ENCODE measurements at regions not wholly inside any gene's neighbourhood (a gene's known extent, or its start where the extent isn't known, plus 50 kb on each side); places are given as distances from the start of the nearest gene placed in this dataset.
A peak's percentile ranks its signal among the peaks of the same experiment; 100 is the strongest.
"Not testable (repeated sequence)": the region's sequence is repeated elsewhere in the genome, so short reads cannot be mapped to it uniquely, and the experiment has no call there.

DNA sequence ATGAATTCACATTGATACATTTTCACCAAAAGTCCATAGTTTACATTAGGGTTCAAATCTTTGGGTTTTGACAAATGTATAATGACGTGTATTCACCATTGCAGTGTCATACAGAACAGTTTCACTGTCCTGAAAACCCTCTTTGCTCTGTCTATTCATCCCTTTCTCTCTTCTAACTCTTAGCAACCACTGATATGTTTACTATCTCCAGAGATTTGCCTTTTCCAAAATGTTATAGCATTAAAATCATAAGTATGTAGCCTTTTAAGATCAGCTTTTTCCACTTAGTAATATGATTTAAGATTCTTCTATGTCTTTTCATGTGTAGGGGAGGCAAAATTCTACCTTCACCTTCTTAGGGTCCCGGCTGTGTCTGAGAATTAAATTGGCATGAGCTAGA is 203.8 kb downstream of the TPRG1 start:
- no peak for DNase-seq (ENCODE audit: low read depth in 2 of 2)

DNA sequence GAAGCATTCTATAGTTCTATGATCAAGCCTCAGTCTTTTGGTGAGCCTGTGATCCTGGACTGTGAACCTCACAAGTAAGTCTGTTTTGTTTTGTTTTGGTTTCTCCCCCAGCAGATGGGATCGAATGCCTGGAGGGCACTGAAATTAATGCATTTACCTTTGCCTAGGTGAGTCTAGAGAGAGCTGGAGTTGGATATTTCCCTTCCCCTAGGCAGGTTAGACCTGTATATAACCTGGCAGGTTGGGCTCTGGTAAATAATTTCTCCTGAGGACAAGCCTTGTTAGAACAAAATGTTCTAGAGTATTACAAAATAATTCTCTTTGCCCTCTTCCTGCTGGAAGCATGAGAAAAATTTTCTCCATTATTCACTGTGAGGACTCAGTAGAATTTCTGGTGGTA is 211.9 kb downstream of the TPRG1 start:
- no peak for DNase-seq (ENCODE audit: low read depth in 2 of 2)

- DNase-seq (ENCODE audit: low read depth in 2 of 2) = not testable (repeated sequence)
These were observed 214.1 kb downstream of the TPRG1 start for GRCh38 chr3:189385880-189386279.

GRCh38 chr3:189386739-189387138 is 215.0 kb downstream of the TPRG1 start:
- DNase-seq (ENCODE audit: low read depth in 2 of 2) = no peak

DNA sequence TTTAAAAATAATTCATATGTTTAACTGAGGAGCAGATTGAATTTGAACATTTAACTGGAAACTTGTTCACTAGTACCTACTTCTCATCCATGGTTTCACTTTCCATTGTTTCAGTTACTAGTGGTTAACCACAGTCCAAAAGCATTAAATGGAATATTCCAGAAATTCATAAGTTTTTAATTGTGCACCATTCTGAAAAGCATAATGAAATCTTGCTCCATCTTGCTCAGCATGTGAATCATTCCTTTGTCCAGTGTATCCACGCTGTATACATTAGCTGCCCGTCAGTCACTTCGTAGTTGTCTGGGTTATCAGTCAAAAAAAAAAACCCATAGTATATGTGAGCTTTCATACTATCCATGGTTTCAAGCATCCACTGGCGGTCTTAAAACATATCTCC is 217.6 kb downstream of the TPRG1 start:
- DNase-seq (ENCODE audit: low read depth in 2 of 2) = peak in 1 of 2 experiments; percentile 10

DNA sequence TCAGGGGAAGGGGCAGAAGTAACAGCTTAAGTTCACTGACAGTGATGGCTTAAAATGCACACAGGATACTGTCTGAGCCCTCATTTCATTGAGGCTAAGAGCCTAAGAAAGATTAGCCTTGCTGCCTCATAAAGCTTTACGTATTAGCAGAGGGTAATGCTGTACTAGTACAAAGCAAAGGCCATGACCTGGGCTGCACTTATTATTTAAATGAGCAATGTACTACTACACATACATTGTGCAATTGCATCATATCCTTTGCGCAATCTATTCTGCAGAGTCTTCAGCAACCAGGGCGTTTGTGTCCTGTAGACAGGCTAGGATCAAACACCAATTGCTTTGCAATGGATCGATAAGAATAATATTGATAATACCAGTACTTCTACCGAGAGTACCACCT is 221.8 kb downstream of the TPRG1 start:
- no peak for DNase-seq (ENCODE audit: low read depth in 2 of 2)

GRCh38 chr3:189394599-189395121 is 222.9 kb downstream of the TPRG1 start:
- no peak for DNase-seq (ENCODE audit: low read depth in 2 of 2)

DNA sequence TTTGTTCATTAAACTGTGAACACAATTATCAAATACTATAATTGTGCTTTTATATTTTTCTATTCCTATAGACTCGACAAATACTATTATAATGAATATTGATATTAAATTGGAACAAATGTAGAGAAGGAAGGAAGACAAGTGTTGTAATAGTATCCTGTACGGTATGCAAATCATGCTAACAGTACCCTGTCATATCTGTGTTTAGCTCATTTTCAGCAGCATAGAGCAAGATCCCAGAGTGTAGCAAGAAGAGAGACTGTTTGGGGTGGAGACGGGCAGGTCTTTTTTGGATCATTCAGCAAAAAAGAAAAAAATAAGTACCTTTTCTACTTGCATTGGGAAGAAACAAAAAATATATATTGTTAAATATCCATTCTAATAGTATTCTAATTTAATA is 224.1 kb downstream of the TPRG1 start:
- DNase-seq (ENCODE audit: low read depth in 2 of 2) = no peak

- no peak for DNase-seq (ENCODE audit: low read depth in 2 of 2)
These were observed 226.9 kb downstream of the TPRG1 start for GRCh38 chr3:189398656-189399055.

- DNase-seq (ENCODE audit: low read depth in 2 of 2) = no peak
These were observed 229.4 kb downstream of the TPRG1 start for GRCh38 chr3:189401196-189401595.

- no peak for DNase-seq (ENCODE audit: low read depth in 2 of 2)
These were observed 228.0 kb upstream of the TP63 start for GRCh38 chr3:189403194-189403593.

DNA sequence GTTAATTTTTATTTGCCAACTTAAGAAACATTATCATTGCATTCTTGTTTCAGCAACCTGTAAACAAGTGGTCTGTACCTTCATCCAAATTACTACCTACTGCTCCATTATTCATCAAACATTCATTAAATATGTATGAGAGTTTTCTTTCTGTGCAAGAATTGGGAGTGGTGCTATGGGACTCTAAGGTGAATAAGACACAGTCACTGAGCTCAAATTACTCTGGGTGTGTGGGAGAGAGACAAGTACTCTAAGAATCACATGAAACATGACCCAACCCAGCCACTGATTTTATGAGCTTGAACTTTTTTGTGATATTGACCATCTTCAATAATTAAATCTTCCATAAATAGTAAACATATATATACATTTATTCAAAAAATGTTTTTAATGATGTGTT is 227.2 kb upstream of the TP63 start:
- no peak for DNase-seq (ENCODE audit: low read depth in 2 of 2)

DNA sequence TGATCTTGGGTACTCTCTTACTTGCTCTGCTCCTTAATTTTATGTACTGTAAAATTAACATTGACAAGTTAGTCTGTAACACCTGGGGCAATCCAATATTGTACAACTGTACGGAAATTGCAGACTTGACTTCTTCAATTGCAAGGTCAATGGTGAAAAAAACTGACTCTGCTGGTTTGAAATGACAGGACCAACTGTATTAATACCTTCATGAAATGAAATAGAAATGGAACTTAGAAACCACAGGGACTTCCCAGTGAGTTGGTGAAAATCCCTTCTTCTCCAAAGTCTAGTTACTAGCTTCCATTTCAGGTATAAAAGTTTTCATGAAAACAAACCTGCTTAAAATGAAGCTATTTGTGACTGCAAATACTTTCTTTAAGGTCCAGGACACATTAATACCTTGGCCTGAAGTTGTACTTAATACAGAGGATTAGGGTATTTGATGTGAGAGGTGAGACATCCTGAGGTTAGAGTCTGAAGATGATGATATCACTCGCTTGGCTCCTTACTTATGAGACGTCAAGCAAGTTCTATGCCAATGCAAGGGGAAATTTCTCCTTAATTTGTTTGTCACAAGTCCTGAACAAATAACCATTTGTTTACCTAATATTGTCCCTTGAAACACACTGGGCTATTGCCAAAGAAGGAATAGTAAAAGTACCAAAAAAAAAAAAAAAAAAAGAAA is 226.2 kb upstream of the TP63 start:
- no peak for DNase-seq (ENCODE audit: low read depth in 2 of 2)

DNA sequence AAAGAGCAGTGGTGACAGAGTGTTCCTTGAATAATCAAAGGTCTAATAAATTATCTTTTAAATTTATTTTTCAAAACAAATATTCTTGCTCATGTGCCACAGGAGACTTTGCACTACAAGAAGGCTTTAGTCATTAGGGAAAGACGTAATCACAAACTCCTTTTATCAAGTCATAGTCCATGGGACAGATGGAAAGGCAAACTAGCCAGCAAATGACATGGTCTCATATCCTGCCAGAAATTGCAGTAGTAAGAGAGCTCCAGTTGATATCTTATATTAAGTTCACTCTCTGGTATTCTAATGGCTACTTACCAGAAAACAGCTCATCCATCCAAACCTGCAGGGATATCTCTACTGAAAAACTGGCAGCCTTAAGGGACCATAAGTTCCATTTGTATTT is 225.0 kb upstream of the TP63 start:
- no peak for DNase-seq (ENCODE audit: low read depth in 2 of 2)

- no peak for DNase-seq (ENCODE audit: low read depth in 2 of 2)
These were observed 220.7 kb upstream of the TP63 start for GRCh38 chr3:189410522-189410921.

GRCh38 chr3:189419038-189419437 is 212.2 kb upstream of the TP63 start:
- DNase-seq (ENCODE audit: low read depth in 2 of 2) = no peak

DNA sequence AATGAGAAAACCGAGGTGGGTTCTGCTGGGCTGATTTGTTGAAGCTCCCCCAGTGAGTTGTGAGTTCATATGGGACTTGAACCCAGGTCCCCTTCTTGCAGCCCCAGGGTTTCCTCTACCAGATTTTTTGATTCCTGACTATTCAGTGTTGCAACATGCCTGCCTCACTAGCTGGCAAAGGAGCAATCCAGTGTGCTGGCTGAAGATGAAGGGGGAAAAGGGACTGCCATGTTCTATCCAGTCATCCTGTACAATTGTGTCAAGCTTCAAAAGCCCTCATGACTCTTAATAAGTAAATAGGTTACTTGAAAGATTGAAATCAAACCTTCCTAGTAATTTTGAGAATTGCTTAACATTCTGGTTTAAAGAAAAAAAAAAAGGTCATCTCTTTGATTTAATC is 211.5 kb upstream of the TP63 start:
- no peak for DNase-seq (ENCODE audit: low read depth in 2 of 2)

- DNase-seq (ENCODE audit: low read depth in 2 of 2) = no peak
These were observed 206.3 kb upstream of the TP63 start for GRCh38 chr3:189424922-189425321.

DNA sequence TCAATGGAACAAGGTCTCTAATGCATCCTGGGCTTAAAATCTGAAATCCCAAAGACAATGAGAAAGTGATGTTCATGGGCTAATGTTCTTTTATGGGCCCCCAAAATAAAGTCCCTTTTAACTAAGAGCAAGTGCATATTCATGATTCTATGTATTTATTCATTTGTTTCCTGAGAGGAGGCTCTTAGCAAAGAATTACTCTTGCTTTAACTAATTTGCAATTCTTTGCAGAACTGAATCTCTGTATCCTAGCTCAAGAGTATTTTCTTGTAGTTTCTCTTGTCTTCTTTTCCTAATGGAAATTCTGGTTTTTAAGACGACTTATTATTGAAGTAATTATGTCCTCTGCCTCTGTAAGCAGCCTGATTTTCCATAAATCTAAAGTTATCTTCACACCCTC is 202.2 kb upstream of the TP63 start:
- no peak for DNase-seq (ENCODE audit: low read depth in 2 of 2)

DNA sequence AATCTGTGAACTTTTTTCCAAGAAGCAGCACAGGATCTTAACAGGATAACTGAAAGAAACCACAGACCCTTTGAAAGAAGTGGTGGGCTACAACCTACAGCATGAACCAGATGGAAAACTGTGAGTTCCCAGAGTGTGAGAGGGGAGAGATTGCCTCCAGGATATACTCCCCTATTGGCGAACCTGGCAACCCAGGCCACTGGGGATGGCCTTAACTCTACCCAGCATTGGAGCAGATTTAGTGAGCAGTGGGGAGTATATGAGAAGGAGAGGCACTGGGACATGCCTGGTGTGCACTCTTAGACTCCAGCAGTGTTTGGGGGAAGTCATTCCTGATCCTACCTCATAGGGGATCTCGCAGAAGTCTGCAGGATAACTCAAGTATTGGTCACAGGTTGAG is 201.0 kb upstream of the TP63 start:
- no peak for DNase-seq (ENCODE audit: low read depth in 2 of 2)

DNA sequence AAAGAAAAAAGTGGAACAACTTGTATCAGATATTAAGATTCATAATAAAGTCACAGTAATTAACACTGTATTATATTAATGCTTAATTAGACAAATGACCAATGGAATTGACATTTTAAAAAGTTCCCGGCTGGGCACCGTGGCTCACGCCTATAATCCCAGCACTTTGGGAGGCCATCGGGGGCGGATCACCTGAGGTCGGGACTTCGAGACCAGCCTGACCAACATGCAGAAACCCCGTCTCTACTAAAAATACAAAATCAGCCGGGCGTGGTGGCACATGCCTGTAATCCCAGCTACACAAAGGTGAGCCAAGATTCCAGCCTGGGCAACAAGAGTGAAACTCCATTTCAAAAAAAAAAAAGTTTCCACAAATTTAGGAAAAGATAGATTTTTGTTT is 188.9 kb upstream of the TP63 start:
- DNase-seq (ENCODE audit: low read depth in 2 of 2) = not testable (repeated sequence)

- no peak for DNase-seq (ENCODE audit: low read depth in 2 of 2)
These were observed 184.1 kb upstream of the TP63 start for GRCh38 chr3:189446959-189447560.

DNA sequence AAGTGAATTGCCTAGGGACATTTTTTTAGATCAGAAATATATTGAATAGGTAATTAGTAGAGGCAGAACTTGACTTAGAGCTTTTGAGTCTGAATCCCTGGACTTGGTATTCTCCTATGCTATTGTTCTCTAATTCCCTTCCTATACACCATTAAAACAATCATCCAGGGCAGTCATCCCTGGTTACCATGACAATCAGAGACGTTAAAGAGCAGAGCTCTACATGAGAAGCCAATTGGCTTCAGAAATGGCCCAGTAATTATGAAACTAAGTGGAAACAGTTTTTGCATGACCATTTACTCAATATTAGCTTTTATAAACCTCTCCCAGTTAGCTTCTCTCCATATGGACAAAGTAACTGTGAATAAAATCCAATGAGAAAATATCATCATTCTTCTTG is 182.1 kb upstream of the TP63 start:
- no peak for DNase-seq (ENCODE audit: low read depth in 2 of 2)

DNA sequence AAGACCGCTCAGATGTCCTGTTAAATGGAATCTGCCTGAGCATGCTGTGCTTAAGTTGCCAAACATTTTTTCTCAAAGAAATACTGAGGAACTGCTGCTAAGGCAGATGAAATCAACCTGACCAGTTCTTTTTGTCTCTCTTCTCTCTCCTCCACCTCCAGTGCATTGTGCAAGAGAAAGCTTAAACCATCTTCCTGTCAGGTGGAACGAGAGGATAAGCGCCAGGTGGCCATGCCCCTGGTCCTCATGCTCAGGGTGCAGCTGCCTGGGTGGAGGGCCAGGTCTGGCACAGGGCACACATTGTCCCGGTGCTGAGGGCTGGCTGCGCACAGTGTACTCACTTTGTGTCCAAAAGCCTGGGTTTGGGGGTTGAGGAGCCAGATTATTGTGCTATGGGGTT is 176.2 kb upstream of the TP63 start:
- DNase-seq (ENCODE audit: low read depth in 2 of 2) = no peak
